ENCODE measurements at regions not wholly inside any gene's neighbourhood (a gene's known extent, or its start where the extent isn't known, plus 50 kb on each side); places are given as distances from the start of the nearest gene placed in this dataset.

DNA sequence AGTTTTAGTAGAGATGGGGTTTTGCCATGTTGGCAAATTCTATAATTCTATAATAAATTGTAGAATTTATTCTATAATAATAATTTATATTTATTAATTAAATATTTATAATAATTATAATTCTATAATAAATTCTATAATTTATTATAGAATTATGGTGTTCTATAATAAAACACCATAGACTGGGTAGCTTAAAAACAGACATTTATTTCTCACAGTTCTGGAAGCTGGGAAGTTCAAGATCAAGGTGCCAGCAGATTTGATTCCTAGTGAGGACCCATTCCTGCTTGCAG, 130.9 kb upstream of the PELI1 start:
- no peak for TF ChIP-seq EZH2phosphoT487 (IDR thresholded peaks at IDR 0.05; ENCODE audit: unreplicated experiment)
- TF ChIP-seq, protein P1, sequence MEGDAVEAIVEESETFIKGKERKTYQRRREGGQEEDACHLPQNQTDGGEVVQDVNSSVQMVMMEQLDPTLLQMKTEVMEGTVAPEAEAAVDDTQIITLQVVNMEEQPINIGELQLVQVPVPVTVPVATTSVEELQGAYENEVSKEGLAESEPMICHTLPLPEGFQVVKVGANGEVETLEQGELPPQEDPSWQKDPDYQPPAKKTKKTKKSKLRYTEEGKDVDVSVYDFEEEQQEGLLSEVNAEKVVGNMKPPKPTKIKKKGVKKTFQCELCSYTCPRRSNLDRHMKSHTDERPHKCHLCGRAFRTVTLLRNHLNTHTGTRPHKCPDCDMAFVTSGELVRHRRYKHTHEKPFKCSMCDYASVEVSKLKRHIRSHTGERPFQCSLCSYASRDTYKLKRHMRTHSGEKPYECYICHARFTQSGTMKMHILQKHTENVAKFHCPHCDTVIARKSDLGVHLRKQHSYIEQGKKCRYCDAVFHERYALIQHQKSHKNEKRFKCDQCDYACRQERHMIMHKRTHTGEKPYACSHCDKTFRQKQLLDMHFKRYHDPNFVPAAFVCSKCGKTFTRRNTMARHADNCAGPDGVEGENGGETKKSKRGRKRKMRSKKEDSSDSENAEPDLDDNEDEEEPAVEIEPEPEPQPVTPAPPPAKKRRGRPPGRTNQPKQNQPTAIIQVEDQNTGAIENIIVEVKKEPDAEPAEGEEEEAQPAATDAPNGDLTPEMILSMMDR (conservative IDR thresholded peaks at IDR 0.05; ENCODE audit: low read depth in 2 of 2) = no peak
- TF ChIP-seq, protein P2, sequence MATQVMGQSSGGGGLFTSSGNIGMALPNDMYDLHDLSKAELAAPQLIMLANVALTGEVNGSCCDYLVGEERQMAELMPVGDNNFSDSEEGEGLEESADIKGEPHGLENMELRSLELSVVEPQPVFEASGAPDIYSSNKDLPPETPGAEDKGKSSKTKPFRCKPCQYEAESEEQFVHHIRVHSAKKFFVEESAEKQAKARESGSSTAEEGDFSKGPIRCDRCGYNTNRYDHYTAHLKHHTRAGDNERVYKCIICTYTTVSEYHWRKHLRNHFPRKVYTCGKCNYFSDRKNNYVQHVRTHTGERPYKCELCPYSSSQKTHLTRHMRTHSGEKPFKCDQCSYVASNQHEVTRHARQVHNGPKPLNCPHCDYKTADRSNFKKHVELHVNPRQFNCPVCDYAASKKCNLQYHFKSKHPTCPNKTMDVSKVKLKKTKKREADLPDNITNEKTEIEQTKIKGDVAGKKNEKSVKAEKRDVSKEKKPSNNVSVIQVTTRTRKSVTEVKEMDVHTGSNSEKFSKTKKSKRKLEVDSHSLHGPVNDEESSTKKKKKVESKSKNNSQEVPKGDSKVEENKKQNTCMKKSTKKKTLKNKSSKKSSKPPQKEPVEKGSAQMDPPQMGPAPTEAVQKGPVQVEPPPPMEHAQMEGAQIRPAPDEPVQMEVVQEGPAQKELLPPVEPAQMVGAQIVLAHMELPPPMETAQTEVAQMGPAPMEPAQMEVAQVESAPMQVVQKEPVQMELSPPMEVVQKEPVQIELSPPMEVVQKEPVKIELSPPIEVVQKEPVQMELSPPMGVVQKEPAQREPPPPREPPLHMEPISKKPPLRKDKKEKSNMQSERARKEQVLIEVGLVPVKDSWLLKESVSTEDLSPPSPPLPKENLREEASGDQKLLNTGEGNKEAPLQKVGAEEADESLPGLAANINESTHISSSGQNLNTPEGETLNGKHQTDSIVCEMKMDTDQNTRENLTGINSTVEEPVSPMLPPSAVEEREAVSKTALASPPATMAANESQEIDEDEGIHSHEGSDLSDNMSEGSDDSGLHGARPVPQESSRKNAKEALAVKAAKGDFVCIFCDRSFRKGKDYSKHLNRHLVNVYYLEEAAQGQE (IDR thresholded peaks at IDR 0.05; ENCODE audit: unreplicated experiment) = no peak

Measured in GM23338 (cell line).